NCI-H146 (cell line): ENCODE measurements at regions not wholly inside any gene's neighbourhood (a gene's known extent, or its start where the extent isn't known, plus 50 kb on each side); places are given as distances from the start of the nearest gene placed in this dataset.

ENCODE experiments used
- DNase-seq: peaks from one replicate; lab custom pipeline; 2025; lab: John Stamatoyannopoulos, UW

GRCh38 chr16:79833559-79833958 is 233.0 kb upstream of the MAF start:
- DNase-seq: no peak

GRCh38 chr16:79826732-79827475 is 226.4 kb upstream of the MAF start:
- no peak for DNase-seq

GRCh38 chr16:79825002-79825401 is 224.5 kb upstream of the MAF start:
- no peak for DNase-seq

- no peak for DNase-seq
Measured at GRCh38 chr16:79823639-79824038, 223.1 kb upstream of the MAF start.

- no peak for DNase-seq
Measured at GRCh38 chr16:79821911-79822310, 221.4 kb upstream of the MAF start.

GRCh38 chr16:79816081-79816497 is 215.6 kb upstream of the MAF start:
- no peak for DNase-seq

GRCh38 chr16:79815049-79815448 is 214.5 kb upstream of the MAF start:
- no peak for DNase-seq

GRCh38 chr16:79814124-79814523 is 213.6 kb upstream of the MAF start:
- no peak for DNase-seq

GRCh38 chr16:79811541-79811940 is 211.0 kb upstream of the MAF start:
- DNase-seq: no peak

- DNase-seq: no peak
Measured at GRCh38 chr16:79810449-79811189, 210.1 kb upstream of the MAF start.

GRCh38 chr16:79809376-79809775 is 208.8 kb upstream of the MAF start:
- DNase-seq: no peak

GRCh38 chr16:79808731-79809130 is 208.2 kb upstream of the MAF start:
- no peak for DNase-seq

- no peak for DNase-seq
Measured at GRCh38 chr16:79806757-79807156, 206.2 kb upstream of the MAF start.

- DNase-seq: no peak
Measured at GRCh38 chr16:79805621-79806020, 205.1 kb upstream of the MAF start.

- no peak for DNase-seq
Measured at GRCh38 chr16:79801646-79802045, 201.1 kb upstream of the MAF start.

- DNase-seq: no peak
Measured at GRCh38 chr16:79800016-79800608, 199.6 kb upstream of the MAF start.

- DNase-seq: no peak
Measured at GRCh38 chr16:79798416-79799053, 198.0 kb upstream of the MAF start.

GRCh38 chr16:79797486-79797885 is 196.9 kb upstream of the MAF start:
- DNase-seq: no peak

GRCh38 chr16:79795556-79795955 is 195.0 kb upstream of the MAF start:
- DNase-seq: no peak

- no peak for DNase-seq
Measured at GRCh38 chr16:79794941-79795340, 194.4 kb upstream of the MAF start.

GRCh38 chr16:79792664-79793351 is 192.3 kb upstream of the MAF start:
- DNase-seq: no peak

GRCh38 chr16:79792076-79792475 is 191.5 kb upstream of the MAF start:
- DNase-seq: no peak
